ENCODE measurements at regions not wholly inside any gene's neighbourhood (a gene's known extent, or its start where the extent isn't known, plus 50 kb on each side); places are given as distances from the start of the nearest gene placed in this dataset.

GRCh38 chr6:66883453-66883852 lies 1176.4 kb upstream of the EYS start:
- ChIA-PET CTCF (no interaction called here), POLR2A (no interaction called here)
- DNase-seq (ENCODE audit: extremely low spot score), result no peak
- TF ChIP-seq TARDBP (IDR thresholded peaks at IDR 0.05) (no peak), ZNF384 (IDR thresholded peaks at IDR 0.05) (no peak)

GRCh38 chr6:66866801-66867200 lies 1159.8 kb upstream of the EYS start:
- ChIA-PET CTCF (no interaction called here), POLR2A (no interaction called here)
- TF ChIP-seq SP1 (IDR thresholded peaks at IDR 0.05), result no peak
- no peak for TF ChIP-seq L3MBTL2 (conservative IDR thresholded peaks at IDR 0.05)
- DNase-seq (ENCODE audit: extremely low spot score), result no peak

- POLR2A ChIA-PET, result no interaction called here
- no peak for DNase-seq (ENCODE audit: extremely low spot score)
- CTCF ChIA-PET, result no interaction called here
- TF ChIP-seq ZNF384 (IDR thresholded peaks at IDR 0.05) (no peak), ELF4 (IDR thresholded peaks at IDR 0.05) (no peak), TARDBP (IDR thresholded peaks at IDR 0.05) (no peak), PKNOX1 (IDR thresholded peaks at IDR 0.05) (no peak), SUZ12 (IDR thresholded peaks at IDR 0.05) (no peak), LEF1 (IDR thresholded peaks at IDR 0.05; ENCODE audit: borderline replicate concordance) (no peak), SP1 (IDR thresholded peaks at IDR 0.05) (no peak), FOXM1 (IDR thresholded peaks at IDR 0.05; ENCODE audit: borderline replicate concordance) (no peak), CTBP1 (IDR thresholded peaks at IDR 0.05; ENCODE audit: borderline replicate concordance) (no peak), NFRKB (IDR thresholded peaks at IDR 0.05) (no peak), ARNT (IDR thresholded peaks at IDR 0.05) (no peak), BHLHE40 (IDR thresholded peaks at IDR 0.05; ENCODE audit: borderline replicate concordance) (no peak), L3MBTL2 (conservative IDR thresholded peaks at IDR 0.05) (no peak)
These were observed 1158.7 kb upstream of the EYS start for GRCh38 chr6:66865771-66866170.

- TF ChIP-seq ELF4 (IDR thresholded peaks at IDR 0.05) (no peak), FOXA1 (IDR thresholded peaks at IDR 0.05) (no peak), PKNOX1 (IDR thresholded peaks at IDR 0.05) (no peak), CTBP1 (IDR thresholded peaks at IDR 0.05; ENCODE audit: borderline replicate concordance) (no peak), ZNF384 (IDR thresholded peaks at IDR 0.05) (no peak), ARNT (IDR thresholded peaks at IDR 0.05) (no peak), NFRKB (IDR thresholded peaks at IDR 0.05) (no peak), FOXM1 (IDR thresholded peaks at IDR 0.05; ENCODE audit: borderline replicate concordance) (no peak), BHLHE40 (IDR thresholded peaks at IDR 0.05; ENCODE audit: borderline replicate concordance) (no peak), LEF1 (IDR thresholded peaks at IDR 0.05; ENCODE audit: borderline replicate concordance) (no peak), TARDBP (IDR thresholded peaks at IDR 0.05) (no peak), HDGF (IDR thresholded peaks at IDR 0.05; ENCODE audit: borderline replicate concordance) (no peak), FOXK2 (IDR thresholded peaks at IDR 0.05) (no peak)
- ChIA-PET CTCF (no interaction called here), POLR2A (no interaction called here)
- DNase-seq (ENCODE audit: extremely low spot score), result no peak
These were observed 1154.0 kb upstream of the EYS start for GRCh38 chr6:66861007-66861541.

- CTCF ChIA-PET, result no interaction called here
- POLR2A ChIA-PET, result no interaction called here
- no peak for DNase-seq (ENCODE audit: extremely low spot score)
- TF ChIP-seq FOXK2 (IDR thresholded peaks at IDR 0.05), result no peak
- no peak for TF ChIP-seq TARDBP (IDR thresholded peaks at IDR 0.05)
- TF ChIP-seq ELF4 (IDR thresholded peaks at IDR 0.05), result no peak
- TF ChIP-seq BHLHE40 (IDR thresholded peaks at IDR 0.05; ENCODE audit: borderline replicate concordance), result no peak
- no peak for TF ChIP-seq PKNOX1 (IDR thresholded peaks at IDR 0.05)
- no peak for TF ChIP-seq NFRKB (IDR thresholded peaks at IDR 0.05)
- TF ChIP-seq FOXA1 (IDR thresholded peaks at IDR 0.05), result no peak
- TF ChIP-seq SUZ12 (IDR thresholded peaks at IDR 0.05), result no peak
- TF ChIP-seq HDGF (IDR thresholded peaks at IDR 0.05; ENCODE audit: borderline replicate concordance), result no peak
- no peak for TF ChIP-seq SP1 (IDR thresholded peaks at IDR 0.05)
- TF ChIP-seq FOXM1 (IDR thresholded peaks at IDR 0.05; ENCODE audit: borderline replicate concordance), result no peak
- no peak for TF ChIP-seq ZNF384 (IDR thresholded peaks at IDR 0.05)
- no peak for TF ChIP-seq L3MBTL2 (conservative IDR thresholded peaks at IDR 0.05)
- no peak for TF ChIP-seq ARNT (IDR thresholded peaks at IDR 0.05)
- TF ChIP-seq LEF1 (IDR thresholded peaks at IDR 0.05; ENCODE audit: borderline replicate concordance), result no peak
- TF ChIP-seq CTBP1 (IDR thresholded peaks at IDR 0.05; ENCODE audit: borderline replicate concordance), result no peak
These were observed 1153.3 kb upstream of the EYS start for GRCh38 chr6:66860328-66860727.

GRCh38 chr6:66858196-66858595 lies 1151.2 kb upstream of the EYS start:
- no peak for TF ChIP-seq SUZ12 (IDR thresholded peaks at IDR 0.05)
- TF ChIP-seq L3MBTL2 (conservative IDR thresholded peaks at IDR 0.05), result no peak
- TF ChIP-seq BHLHE40 (IDR thresholded peaks at IDR 0.05; ENCODE audit: borderline replicate concordance), result no peak
- TF ChIP-seq SP1 (IDR thresholded peaks at IDR 0.05), result no peak
- TF ChIP-seq HDGF (IDR thresholded peaks at IDR 0.05; ENCODE audit: borderline replicate concordance), result no peak
- no peak for TF ChIP-seq ELF4 (IDR thresholded peaks at IDR 0.05)
- ChIA-PET CTCF (no interaction called here), POLR2A (no interaction called here)
- DNase-seq (ENCODE audit: extremely low spot score), result no peak

GRCh38 chr6:66854014-66854413 lies 1147.0 kb upstream of the EYS start:
- TF ChIP-seq L3MBTL2 (conservative IDR thresholded peaks at IDR 0.05), result no peak
- no peak for TF ChIP-seq NFRKB (IDR thresholded peaks at IDR 0.05)
- TF ChIP-seq ZNF384 (IDR thresholded peaks at IDR 0.05), result no peak
- no peak for TF ChIP-seq CTBP1 (IDR thresholded peaks at IDR 0.05; ENCODE audit: borderline replicate concordance)
- TF ChIP-seq FOXA1 (IDR thresholded peaks at IDR 0.05), result no peak
- TF ChIP-seq HDGF (IDR thresholded peaks at IDR 0.05; ENCODE audit: borderline replicate concordance), result no peak
- no peak for DNase-seq (ENCODE audit: extremely low spot score)
- POLR2A ChIA-PET, result no interaction called here
- CTCF ChIA-PET, result no interaction called here
